ENCODE measurements at regions not wholly inside any gene's neighbourhood (a gene's known extent, or its start where the extent isn't known, plus 50 kb on each side); places are given as distances from the start of the nearest gene placed in this dataset.

DNA sequence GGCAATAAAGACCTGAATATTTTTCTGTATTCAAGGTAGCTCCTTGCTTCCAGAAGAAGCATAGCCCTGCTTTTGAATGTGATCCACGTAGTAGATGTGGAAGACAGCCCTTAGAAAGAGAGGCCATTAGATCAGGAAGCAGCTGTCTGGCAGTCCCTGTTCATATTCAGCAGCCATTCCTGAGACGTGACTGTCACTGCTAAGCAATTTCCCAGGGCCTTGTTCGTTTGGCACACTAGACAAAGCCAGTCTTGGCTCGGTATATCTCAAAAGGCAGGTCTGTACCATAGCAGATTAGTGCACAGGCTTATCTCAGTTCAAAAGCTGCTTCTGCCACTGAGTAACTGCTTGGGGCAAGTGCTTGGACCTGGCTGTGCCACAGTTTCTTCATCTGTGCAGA lies 287.8 kb upstream of the MCTP2 start:
- Histone ChIP-seq H3K56ac (ENCODE audit: extremely low read depth, insufficient read depth, low read length) (no peak overlapping the region), H3K23ac (ENCODE audit: low read depth, low read length) (no peak overlapping the region), H2AK9ac (replicated peaks; ENCODE audit: low read depth, low read length, poor library complexity) (no peak overlapping the region), H3K79me1 (ENCODE audit: low read depth in 1 of 2, low read length in 2 of 2) (no peaks in the 10 kb centered on the region), H3K4ac (ENCODE audit: low read depth, low read length) (no peak overlapping the region), H3K18ac (ENCODE audit: low read depth, low read length) (no peak overlapping the region), H4K8ac (ENCODE audit: low read depth in 2 of 2, low read length in 2 of 2) (no peak overlapping the region), H3K36me3 (ENCODE audit: control insufficient read depth, insufficient read depth, low read length) (no peaks in the 10 kb centered on the region), H2AFZ (replicated peaks; ENCODE audit: low read length, poor library complexity) (no peak overlapping the region), H3K4me3 (ENCODE audit: insufficient read depth, low read depth, low read length) (no peak overlapping the region), H2BK120ac (ENCODE audit: low read depth, low read length) (no peak overlapping the region), H3K27ac (ENCODE audit: insufficient read depth, low read length) (no peak overlapping the region), H3K14ac (replicated peaks; ENCODE audit: low read depth, low read length) (no peak overlapping the region), H3K9me1 (ENCODE audit: insufficient read depth, low read length) (no peaks in the 10 kb centered on the region), H2BK15ac (ENCODE audit: low read depth, low read length) (no peak overlapping the region), H4K5ac (ENCODE audit: low read depth, low read length) (no peak overlapping the region), H4K20me1 (ENCODE audit: insufficient read depth, low read length) (no peaks in the 10 kb centered on the region), H3K4me1 (ENCODE audit: control insufficient read depth, insufficient read depth, low read length) (no peaks in the 10 kb centered on the region), H2BK5ac (ENCODE audit: low read depth, low read length, poor library complexity, severe bottlenecking) (no peak overlapping the region), H3K27me3 (ENCODE audit: control insufficient read depth, insufficient read depth, low read length) (no peaks in the 10 kb centered on the region), H3K9ac (ENCODE audit: low read depth, low read length) (no peak overlapping the region), H4K91ac (ENCODE audit: insufficient read depth, low read depth, low read length) (no peak overlapping the region), H2BK20ac (ENCODE audit: low read depth, low read length) (no peak overlapping the region), H3K9me3 (ENCODE audit: control insufficient read depth, insufficient read depth, low read length) (peaks cover 11% of the 10 kb centered on the region), H2AK5ac (ENCODE audit: low read depth, low read length) (no peak overlapping the region), H3K4me2 (ENCODE audit: low read depth, low read length) (no peak overlapping the region)
- dilution Hi-C loops (cut with HindIII; ENCODE audit: low sequenced_read_pairs, unreplicated experiment), result no loop called here
- in situ Hi-C loops (cut with MboI; ENCODE audit: low sequenced_read_pairs), result no loop called here
- ATAC-seq (ENCODE audit: low read depth) (no peak), DNase-seq (no peak)
- TF ChIP-seq CEBPB (IDR thresholded peaks at IDR 0.05; ENCODE audit: low read depth, low read length), result no peak
- no peak for TF ChIP-seq RAD21 (IDR thresholded peaks at IDR 0.05; ENCODE audit: low read length)
- TF ChIP-seq CTCF (conservative IDR thresholded peaks at IDR 0.05; ENCODE audit: low read depth, low read length), result no peak
- ChIA-PET POLR2A (ENCODE audit: unreplicated experiment) (no interaction called here), CTCF (no interaction called here)
- no TSS peak for BruUV-seq (replicated peaks)
- WGBS, 2 experiments (ENCODE audit: extremely low coverage in 2 of 2, insufficient read length in 1 of 2), result 15% methylated on average over 3 of the region's 4 CpGs; no CpG with 5 or more reads in 1 of the 2 experiments
- intact Hi-C loops (cut with micrococcal nuclease), result no loop called here
